Vagina (tissue), 2 donors: ENCODE measurements at regions not wholly inside any gene's neighbourhood (a gene's known extent, or its start where the extent isn't known, plus 50 kb on each side); places are given as distances from the start of the nearest gene placed in this dataset.

Source experiments
- CTCF ChIP-seq, 3 experiments: fragments of 450-650 bp in 2 of 3; fragments of 200-600 bp in 1 of 3; sonication (generic) in 1 of 3; IDR thresholded peaks; one replicate each; pipeline ENCODE4 v1.5.1; 2017 to 2019; ENCODE audit warnings: antibody characterized with exemption in 3 of 3, mild to moderate bottlenecking in 2 of 3, moderate library complexity in 2 of 3
- POLR2AphosphoS5 ChIP-seq, 2 donors: sonication (generic); formaldehyde crosslinking; IDR thresholded peaks; one replicate each; pipeline ENCODE4 v1.9.0; 2017; ENCODE audit warnings: antibody characterized with exemption in 2 of 2, mild to moderate bottlenecking in 2 of 2, low read depth in 1 of 2; ENCODE audit not compliant: insufficient read depth in 1 of 2

- TF ChIP-seq CTCF (IDR thresholded peaks at IDR 0.05): no peak
- TF ChIP-seq POLR2AphosphoS5 (IDR thresholded peaks at IDR 0.05; ENCODE audit: insufficient read depth in 1 of 2, low read depth in 1 of 2): no peak
These were observed 72.9 kb upstream of the NDN start for GRCh38 chr15:23760024-23760423.
